ENCODE measurements at regions not wholly inside any gene's neighbourhood (a gene's known extent, or its start where the extent isn't known, plus 50 kb on each side); places are given as distances from the start of the nearest gene placed in this dataset.

DNA sequence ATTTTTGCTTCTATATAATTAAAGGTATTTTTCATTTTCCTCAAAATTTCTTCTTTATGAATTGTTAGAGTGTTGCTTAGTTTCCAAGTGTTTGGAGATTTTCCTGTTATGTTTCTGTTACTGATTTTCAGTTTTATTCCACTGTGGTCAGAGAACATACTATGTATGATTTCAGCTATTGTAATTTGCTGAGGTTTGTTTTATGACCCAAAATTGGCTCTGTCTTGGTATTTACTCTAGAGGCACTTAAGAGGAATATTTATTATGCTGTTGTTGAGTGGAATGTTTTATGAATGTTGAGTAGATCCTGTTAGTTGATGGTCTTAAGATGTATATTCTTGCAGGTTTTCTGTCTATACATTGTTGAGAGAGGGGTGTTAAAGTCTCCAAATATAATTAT, 263.5 kb downstream of the PABPC4L start:
- in situ Hi-C loops (cut with HindIII; ENCODE audit: low pct_unique_long_range_greater_than_20kb, low sequenced_read_pairs): no loop called here
- no peak for DNase-seq (ENCODE audit: low read depth, low spot score)

DNA sequence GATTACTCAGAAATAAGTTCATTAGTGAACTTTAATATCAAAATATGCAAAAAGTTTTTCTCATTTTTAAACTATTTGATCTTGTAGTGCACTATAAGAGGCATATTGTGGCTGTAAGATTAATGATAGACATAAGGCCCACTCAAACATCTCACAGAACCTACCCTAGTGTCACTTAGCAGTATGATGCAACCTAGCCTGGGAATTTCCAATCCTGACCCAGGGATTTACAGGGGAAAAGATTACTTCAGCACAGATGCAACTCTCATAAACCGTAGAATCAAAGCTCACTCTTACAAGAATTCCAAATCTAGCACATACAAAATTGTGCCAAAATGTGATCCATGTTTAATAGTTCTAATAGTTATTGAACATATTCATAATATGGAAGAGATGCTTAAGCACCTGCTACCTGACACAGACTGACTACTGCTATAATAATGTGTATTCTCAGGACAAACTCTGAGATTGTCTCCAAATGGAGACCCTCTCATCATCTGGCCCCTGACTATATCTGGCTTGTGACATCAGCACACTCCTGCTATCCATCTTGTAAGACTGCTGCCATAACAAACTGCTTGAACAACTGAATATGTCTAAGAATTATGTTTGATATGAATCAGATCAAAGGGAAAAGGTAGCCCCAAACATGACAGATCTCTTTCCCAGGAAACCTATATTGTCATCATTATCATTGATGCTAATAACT, 271.9 kb downstream of the PABPC4L start:
- DNase-seq (ENCODE audit: low read depth, low spot score): no peak

DNA sequence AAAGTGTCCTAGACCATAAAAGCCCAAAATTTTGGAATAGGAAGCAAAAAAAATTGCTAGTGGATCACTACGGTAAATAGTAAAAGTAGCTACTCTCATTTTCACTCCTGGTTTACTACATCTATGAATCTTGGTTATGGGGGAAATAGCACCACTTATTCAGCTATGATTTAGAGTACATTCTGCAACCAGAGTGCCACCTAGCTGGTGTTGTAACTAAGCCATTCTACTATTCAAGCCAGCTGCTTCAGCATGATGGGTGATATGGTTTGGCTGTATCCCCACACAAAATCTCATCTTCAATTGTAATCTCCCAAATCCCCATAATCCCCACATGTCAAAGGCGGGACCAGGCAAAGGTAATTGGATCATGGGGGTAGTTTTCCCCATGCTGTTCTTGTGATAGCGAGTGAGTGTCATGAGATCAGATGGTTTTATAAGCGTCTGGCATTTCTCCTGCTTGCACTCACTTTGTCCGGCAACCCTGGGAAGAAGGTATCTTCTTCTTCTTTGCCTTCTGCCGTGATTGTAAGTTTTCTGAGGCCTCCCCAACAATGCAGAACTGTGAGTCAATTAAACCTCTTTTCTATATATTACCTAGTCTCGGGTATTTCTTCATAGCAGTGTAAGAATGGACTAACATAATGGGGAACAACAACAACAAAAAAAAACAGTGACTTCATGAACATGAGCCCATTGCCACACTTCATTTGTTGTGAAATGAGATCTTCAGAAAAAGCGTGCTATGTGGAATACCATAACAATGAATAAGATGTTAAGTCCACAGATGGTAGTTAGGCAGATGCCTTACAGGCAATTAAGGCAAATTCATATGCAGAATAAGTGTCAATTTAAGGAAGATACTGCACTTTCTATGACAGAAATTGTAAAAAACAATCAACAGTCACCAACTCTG, 280.1 kb downstream of the PABPC4L start:
- in situ Hi-C loops (cut with HindIII; ENCODE audit: low pct_unique_long_range_greater_than_20kb, low sequenced_read_pairs): no loop called here
- peak; percentile 47 for DNase-seq (ENCODE audit: low read depth, low spot score)

More for the DNA sequence above, 271.9 kb downstream of the PABPC4L start:
- in situ Hi-C loops (cut with HindIII; ENCODE audit: low pct_unique_long_range_greater_than_20kb, low sequenced_read_pairs): no loop called here

DNA sequence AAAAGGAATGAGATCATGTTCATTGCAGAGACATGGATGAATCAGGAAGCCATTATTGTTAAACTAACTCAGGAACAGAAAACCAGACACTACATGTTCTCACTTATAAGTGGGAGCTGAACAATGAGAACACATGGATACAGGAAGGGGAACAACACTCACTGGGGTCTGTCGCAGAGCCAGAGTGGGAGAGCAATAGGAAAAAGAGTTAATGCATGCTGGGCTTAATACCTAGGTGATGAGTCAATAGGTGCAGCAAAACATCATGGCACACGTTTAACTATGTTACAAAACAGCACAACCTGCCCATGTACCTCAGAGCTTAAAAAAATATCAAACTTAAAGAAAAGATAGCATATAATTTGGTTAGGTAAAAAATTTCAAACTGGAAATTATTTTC, 281.4 kb downstream of the PABPC4L start:
- DNase-seq (ENCODE audit: low read depth, low spot score): no peak
- in situ Hi-C loops (cut with HindIII; ENCODE audit: low pct_unique_long_range_greater_than_20kb, low sequenced_read_pairs): no loop called here

DNA sequence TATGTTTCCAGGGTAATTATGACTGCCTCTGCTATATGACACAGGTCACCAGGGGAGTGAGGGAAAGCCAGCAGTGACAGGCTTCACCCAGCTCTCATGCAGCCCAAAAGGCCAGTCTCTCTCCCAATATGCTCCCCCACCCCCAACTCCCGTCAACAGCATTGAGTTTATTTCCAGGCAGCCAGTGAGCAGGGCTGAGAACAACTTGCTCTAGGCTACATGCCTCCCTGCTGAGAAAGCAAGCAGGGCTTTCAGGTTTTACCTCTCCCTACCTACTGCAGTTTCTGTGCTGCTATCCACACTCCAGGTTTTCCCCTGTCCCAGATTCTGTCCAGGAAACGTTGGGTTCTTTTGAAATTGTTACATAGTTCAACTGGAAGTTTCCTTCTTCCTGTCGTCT, 291.4 kb downstream of the PABPC4L start:
- in situ Hi-C loops (cut with HindIII; ENCODE audit: low pct_unique_long_range_greater_than_20kb, low sequenced_read_pairs): no loop called here
- no peak for DNase-seq (ENCODE audit: low read depth, low spot score)

DNA sequence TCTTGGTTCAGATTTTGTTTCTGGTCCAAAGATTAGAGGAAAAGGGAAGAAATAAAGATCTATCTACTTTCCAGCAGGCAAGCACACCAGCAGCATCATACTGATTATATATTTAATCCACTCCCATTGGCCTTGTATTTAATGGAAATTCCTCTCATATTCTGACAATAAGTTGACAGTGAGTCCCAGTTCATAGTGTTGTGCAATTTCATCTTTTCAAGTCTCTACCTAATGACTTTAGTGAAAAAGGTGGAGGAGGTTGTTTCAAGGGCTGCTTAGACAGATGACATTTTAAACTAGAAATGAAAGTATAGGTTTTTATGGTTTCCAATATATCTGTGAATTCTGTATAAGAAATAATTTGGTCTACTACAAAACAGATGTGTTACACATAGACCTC, 298.6 kb downstream of the PABPC4L start:
- in situ Hi-C loops (cut with HindIII; ENCODE audit: low pct_unique_long_range_greater_than_20kb, low sequenced_read_pairs): no loop called here
- no peak for DNase-seq (ENCODE audit: low read depth, low spot score)

DNA sequence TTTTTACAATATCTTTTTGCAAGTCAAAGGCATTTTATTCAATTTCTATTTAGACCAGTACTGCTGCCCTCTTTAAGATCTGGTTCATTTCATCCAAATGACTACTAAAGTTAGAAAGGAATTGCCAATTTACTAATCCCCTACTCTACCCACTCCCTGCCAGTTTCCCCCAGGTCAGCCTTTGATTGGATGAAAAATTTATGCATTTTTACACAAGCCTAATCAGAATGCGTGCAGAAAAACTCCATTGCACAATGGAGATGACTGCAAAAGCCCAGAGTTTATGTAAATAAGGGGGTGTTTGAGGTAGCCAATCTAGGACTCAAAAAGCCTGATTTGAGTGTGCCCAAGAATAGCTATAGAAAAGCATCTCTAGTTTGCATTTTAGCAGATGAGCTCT, 310.6 kb downstream of the PABPC4L start:
- in situ Hi-C loops (cut with HindIII; ENCODE audit: low pct_unique_long_range_greater_than_20kb, low sequenced_read_pairs): no loop called here
- no peak for DNase-seq (ENCODE audit: low read depth, low spot score)

DNA sequence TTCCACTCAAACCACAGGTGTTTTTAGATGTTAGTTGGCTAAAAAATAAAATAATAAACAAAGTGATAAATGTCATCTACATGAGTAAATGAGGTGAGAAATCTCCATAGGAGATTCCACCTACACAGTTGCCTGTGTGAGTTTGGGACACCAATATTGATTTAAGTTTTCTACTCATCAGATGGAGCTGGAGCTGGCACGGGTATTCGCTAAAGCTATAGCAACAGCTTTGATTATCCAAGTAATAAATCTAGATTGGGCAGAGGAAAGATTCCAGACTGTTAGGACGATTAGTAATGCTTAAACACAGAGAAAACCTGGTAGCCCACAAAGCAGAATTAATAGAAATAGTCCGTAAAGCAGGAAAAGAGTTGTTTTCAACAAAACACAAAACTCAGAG, 313.9 kb downstream of the PABPC4L start:
- no peak for DNase-seq (ENCODE audit: low read depth, low spot score)
- in situ Hi-C loops (cut with HindIII; ENCODE audit: low pct_unique_long_range_greater_than_20kb, low sequenced_read_pairs): no loop called here

DNA sequence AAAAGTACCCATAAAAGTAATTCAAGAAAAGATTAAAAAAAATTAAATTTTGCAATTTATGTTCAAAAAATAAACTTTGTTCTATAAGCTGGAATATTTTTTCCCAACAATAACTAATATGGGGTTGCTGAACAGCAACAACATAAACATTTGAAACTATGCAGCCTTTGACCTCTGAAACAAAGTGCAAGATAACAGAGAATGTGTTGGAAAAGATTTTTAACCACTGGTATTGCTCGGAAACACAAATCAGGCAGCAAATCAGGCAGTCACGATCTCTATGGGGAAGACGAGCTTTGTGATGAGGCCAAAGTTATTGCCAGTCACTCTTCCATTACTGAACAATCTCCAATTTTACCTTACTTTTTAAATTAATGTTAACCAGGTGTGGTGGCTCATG, 332.1 kb downstream of the PABPC4L start:
- no peak for DNase-seq (ENCODE audit: low read depth, low spot score)
- in situ Hi-C loops (cut with HindIII; ENCODE audit: low pct_unique_long_range_greater_than_20kb, low sequenced_read_pairs): no loop called here

DNA sequence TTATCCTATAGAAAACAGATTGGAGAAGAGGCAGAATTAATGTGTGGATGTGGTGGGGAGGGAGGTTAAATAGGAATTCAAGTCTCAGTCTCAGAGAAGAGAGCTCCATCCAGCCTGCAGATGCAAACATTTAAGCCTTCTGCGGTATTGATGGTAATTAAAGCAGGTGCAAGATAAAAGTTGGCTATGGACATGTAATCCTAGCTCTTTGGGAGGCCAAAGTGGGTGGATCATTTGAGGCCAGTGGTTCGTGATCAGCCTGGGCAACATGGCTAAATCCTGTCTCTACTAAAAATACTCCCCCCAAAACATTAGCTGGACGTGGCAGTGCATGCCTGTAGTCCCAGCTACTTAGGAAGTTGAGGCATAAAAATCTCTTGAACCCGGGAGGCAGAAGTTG, 332.7 kb downstream of the PABPC4L start:
- DNase-seq (ENCODE audit: low read depth, low spot score): no peak
- in situ Hi-C loops (cut with HindIII; ENCODE audit: low pct_unique_long_range_greater_than_20kb, low sequenced_read_pairs): no loop called here

DNA sequence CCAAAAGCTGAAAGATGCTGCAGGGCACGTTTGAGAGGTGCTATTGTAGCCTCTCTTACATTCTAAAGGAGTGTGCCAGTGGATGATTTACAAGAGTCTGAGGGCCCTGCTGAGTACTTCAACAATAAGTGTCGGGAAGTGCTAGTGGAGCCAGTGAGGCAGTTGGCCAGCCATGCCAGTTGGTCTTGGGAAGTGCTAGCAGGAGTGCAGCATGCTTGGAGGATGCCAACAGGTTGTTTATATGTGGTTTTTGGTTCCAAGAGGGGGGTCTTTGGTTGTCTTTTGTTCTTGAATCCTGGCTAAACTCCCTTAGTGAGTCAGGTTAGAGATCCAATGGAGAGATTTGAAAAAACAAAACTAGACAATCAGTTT, 335.3 kb downstream of the PABPC4L start:
- in situ Hi-C loops (cut with HindIII; ENCODE audit: low pct_unique_long_range_greater_than_20kb, low sequenced_read_pairs): no loop called here
- no peak for DNase-seq (ENCODE audit: low read depth, low spot score)

DNA sequence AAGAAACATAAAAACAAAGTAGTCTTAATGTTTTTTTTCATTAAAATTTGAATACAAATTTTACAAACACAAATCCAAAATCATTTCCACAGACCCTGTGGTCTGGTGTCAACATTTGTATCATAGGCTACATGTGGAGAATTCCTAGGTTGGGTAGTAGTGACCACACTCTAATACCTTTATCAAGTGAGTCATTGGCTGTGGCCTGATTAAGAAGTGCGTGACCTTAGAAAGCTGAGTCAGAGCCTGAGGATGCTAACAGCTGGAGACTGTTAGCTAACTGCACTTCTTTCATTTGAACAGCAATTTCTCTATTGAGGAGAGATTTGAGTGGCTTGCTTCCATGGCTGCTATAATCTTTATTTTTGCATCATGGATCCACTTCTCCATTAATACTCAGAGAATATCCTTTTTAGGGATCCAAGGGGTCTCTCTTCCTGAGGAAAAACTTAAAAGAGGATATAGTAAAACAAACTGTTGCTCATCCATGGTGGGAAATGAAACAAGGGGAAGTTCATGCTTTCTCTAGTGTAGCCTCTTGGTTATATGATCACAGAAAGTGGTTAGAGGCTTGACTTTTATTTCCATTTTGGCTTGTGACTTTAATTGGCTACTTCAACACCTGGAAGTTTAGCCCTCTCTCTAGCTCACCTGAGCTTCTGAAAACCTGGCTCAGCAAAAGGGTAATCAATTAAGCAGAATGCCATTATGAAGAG, 335.8 kb downstream of the PABPC4L start:
- in situ Hi-C loops (cut with HindIII; ENCODE audit: low pct_unique_long_range_greater_than_20kb, low sequenced_read_pairs): no loop called here
- DNase-seq (ENCODE audit: low read depth, low spot score): peak; percentile 22

DNA sequence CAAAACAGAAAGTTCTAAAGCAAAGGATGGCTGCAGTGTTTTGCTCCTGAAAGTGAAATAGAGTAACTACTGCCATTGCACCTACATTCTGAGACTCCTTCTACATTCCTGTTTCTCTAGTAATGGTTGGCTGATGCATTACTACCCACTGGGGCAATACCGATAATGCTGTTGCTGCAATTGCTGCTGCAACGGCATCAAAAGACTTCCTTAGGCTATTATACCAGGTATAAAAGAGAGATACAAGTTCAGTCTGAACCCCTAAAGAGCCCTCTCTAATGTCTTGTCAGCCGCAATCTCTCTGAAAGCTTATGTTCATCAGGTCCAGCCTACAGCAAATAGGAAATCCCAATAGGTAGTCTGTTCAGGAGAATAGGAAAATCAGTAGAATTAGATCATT, 338.4 kb downstream of the PABPC4L start:
- in situ Hi-C loops (cut with HindIII; ENCODE audit: low pct_unique_long_range_greater_than_20kb, low sequenced_read_pairs): no loop called here

DNA sequence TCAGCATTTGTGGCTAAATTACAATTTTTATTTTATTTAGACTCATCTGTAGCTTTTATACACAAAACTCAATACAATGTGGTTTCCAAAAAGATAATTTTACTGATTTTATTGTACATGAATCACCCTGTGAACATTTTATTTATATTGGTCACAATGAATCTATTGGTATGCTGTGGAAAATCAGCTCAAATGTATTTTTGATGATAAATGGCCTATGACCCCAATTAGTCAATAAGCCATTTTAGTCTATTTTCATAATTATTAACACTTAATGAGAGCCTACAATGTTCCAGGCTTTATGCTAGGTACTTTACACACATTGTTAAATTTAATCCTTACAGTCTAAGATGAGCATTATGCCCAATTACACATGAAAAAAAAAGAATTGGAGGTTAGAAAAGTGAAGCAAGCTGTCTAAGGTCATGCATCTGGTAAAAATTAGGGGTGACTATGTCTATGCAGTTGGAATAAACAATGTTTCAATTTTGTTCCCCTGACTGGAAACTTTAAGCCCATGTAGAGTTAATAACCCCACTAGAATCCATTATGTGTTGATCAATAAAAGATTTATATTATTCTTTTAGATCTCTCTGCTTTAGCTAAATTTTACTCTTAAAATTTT, 344.7 kb downstream of the PABPC4L start:
- in situ Hi-C loops (cut with HindIII; ENCODE audit: low pct_unique_long_range_greater_than_20kb, low sequenced_read_pairs): no loop called here
- no peak for DNase-seq (ENCODE audit: low read depth, low spot score)

More for the DNA sequence above, 338.4 kb downstream of the PABPC4L start:
- DNase-seq (ENCODE audit: low read depth, low spot score): no peak

DNA sequence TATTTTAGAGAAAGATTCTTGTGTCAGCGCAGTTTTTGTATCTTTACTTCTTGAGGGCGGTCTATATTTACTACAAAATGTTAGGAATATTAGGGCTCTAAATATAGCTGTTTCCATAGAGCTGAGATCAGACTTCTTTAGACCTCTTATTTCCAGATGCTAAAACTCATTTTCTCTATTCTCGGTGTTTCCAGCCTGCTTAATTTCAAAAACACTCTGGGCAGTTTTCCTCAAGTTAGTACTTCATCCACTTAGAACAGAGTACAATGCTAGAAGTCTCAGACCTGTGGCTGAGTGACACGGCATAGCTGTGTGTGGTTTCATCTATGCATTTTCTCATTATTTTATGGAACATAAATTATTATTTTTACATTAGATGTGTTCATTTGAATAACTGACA, 346.6 kb downstream of the PABPC4L start:
- DNase-seq (ENCODE audit: low read depth, low spot score): no peak
- in situ Hi-C loops (cut with HindIII; ENCODE audit: low pct_unique_long_range_greater_than_20kb, low sequenced_read_pairs): no loop called here

DNA sequence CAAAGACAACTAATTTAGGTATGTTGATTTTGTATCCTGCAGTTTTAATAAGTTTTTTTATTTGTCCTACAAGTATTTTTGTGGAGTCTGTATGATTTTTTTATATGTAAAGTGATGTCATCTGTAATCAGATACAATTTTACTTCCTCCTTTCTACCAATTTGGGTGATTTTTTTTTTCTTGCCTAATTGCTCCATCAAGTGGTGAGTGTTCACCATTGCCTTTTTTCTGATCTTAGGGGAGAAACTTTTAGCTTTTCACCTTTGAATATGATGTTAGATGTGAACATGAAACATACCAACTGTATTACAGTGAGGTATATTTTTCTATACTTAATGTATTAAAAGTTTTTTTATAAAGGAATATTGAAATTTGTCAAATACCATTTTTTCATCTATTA, 362.3 kb downstream of the PABPC4L start:
- in situ Hi-C loops (cut with HindIII; ENCODE audit: low pct_unique_long_range_greater_than_20kb, low sequenced_read_pairs): no loop called here

DNA sequence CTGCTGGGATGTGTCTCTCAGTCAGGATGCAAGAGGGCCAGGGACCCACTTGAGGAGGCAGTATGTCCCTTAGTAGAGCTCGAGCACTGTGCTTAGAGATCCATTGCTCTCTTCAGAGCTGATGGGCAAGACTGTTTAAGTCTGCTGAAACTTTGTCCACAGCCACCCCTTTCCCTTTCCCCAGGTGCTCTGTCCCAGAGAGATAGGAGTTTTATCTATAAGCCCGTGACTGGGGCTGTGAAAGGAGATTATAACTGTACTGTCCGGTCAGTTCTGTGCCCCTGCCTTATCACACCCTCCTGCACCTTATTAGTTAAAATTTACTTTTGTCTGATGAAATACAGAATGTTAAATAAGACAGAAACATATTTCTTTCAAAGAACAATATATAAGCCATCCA, 378.4 kb downstream of the PABPC4L start:
- no peak for DNase-seq (ENCODE audit: low read depth, low spot score)
- in situ Hi-C loops (cut with HindIII; ENCODE audit: low pct_unique_long_range_greater_than_20kb, low sequenced_read_pairs): no loop called here

More for the DNA sequence above, 362.3 kb downstream of the PABPC4L start:
- peak; percentile 41 for DNase-seq (ENCODE audit: low read depth, low spot score)

DNA sequence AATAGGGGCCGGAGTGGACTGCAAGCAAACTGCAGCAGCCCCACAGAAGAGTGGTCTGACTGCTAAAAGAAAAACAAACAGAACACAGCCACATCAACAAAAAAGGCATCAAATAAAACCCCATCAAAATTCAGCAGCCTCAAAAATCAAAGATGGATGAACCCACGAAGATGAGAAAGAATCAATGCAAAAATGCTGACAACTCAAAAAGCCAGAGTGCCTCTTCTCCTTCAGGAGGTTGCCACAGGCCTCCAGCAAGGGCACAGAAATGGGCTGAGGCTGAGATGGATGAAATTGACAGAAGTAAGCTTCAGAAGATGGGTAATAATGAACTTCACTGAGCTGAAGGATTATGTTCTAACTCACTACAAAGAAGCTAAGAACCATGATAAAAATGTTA, 388.6 kb downstream of the PABPC4L start:
- DNase-seq (ENCODE audit: low read depth, low spot score): no peak
- in situ Hi-C loops (cut with HindIII; ENCODE audit: low pct_unique_long_range_greater_than_20kb, low sequenced_read_pairs): no loop called here
